GM18870 (cell line): ENCODE measurements at regions not wholly inside any gene's neighbourhood (a gene's known extent, or its start where the extent isn't known, plus 50 kb on each side); places are given as distances from the start of the nearest gene placed in this dataset.

Source experiments
- ATAC-seq: cut with Tn5 transposase; IDR thresholded peaks from one replicate; pipeline ENCODE4 v1.9.1; 2021; ENCODE audit warnings: moderate library complexity; ENCODE audit not compliant: unreplicated experiment

DNA sequence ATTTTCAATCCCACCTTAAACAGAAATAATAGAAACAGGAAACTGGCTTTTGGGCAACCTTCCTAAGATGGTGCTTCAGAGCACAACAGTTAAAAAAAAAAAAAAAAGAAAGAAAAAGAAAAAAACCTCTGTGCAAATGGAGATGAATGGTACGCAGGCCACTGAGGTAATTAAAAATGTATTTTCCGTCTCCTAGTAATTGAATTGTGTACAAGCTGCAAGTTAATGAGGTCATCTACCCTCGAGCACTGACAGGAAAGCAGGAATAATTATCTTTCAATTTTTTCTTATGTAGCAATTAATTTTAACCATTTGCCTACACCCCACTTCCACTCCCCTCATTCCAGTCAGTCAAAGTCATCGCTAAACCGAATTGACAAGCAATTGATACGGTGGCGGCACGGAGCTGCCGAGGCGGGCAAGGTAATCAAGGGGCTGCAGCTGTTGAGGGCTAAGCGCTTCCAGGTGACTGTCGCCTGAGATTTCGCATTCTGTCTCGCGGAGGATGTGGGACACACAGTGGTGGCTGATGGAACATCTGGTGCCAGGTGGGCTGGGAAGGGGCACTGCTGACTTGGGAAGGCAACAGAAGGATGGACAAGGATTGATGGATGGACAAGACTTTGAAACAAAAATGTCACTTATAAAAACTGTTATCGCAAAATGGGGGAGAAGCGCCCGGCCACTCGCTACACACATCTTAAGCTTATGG lies 109.4 kb downstream of the RCN1 start:
- ATAC-seq: no peak

GRCh38 chr11:32204751-32205150 lies 113.9 kb downstream of the RCN1 start:
- no peak for ATAC-seq

DNA sequence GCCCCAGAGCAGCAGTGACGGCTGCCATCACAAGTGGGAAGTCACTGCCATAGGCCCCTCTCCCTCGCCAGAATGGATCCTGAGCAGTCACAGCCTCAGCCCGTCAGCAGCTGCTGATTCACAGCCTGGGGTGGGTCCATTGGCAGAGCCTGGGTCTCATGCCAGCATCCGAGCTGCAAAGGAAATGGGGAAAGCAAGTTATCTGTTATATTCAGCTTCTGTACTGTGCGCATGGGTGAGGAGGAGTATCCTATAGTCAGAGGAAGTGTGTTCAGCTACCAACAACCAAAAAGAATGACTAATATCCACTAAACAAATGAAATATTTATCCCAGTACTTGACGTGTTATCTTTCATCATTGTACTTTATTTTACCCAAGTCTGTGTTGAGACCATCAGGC lies 119.7 kb downstream of the RCN1 start:
- ATAC-seq: no peak

DNA sequence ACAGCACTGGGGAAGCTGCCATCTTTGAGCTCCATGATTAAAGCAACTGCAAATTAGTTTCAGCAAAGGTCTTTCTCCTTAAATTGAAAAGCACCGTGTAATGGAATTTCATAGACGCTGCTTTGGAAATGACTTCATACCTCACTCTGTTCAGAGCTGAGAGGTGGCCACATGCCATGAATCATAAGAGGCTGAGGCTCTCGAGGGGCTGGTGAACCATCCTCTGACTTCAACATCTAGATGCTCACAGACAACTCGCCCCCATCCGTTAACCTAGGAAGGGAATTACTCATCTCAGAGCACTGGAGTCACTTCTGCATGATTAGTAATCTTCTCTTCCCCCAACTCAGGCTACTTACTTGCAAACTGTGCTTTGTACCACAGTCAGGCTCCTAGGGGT lies 122.3 kb downstream of the RCN1 start:
- no peak for ATAC-seq

DNA sequence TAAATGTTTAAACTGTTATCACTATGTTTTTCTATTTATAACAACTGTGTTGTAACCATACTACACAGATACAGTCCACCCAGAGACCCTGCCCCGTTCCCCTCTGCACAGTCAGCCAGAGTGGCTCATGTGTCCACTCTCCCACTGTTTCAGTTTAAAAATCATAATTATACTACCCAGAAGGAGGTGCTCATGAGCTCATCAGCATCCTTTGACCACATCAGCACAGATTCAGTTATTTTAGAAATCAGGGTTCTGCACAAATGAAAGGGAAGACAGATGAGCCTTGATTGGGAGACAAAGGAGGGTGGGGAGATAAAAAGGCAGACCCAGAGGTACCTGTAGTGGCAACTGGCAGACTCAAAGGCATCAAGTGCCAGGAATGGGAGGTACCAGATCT lies 124.3 kb downstream of the RCN1 start:
- no peak for ATAC-seq

DNA sequence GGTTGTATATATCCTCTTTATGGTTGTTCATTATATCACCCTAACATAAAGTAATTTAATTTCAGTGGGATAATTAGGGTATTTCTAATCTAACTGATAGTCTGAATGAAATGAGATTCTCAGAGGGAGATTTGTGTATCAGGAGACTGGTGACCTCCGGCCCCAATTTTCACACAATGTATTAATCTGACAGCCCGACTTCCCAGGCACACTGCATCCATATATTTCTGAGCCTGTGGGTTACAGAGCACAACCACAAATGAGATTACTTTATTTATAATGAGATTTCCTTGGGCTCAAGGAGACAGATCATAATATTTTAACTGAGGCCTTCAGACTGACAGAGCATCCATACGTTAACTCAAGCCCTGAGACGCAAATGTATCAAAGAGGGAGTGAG lies 125.9 kb downstream of the RCN1 start:
- no peak for ATAC-seq

GRCh38 chr11:32219320-32219719 lies 128.4 kb downstream of the RCN1 start:
- no peak for ATAC-seq

DNA sequence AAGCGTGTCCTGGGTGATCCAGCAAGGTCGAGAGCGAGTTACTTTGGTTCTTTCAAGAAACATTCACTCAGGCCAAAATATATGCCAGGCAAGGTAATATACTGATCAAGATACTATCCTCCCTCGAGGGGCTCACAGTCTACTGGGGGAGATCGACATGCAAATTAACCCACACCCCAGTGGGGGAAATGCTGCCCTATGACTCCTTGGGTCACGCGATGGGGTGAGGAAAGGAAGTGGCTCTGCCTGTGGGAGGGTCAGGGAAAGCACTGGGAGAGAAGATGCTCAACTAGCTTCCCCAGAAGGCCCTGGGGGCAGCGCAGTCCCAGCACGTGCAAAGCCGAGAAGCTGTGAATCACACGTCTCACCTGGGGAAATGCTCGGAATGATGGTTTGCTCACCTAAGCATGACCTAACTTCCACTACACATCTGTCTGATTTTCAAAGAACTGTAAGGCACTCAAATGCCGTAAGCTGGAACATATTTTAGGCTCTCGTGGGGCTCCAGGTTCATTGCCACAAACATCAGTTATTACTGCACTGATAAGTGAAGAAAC lies 130.7 kb downstream of the RCN1 start:
- no peak for ATAC-seq

- ATAC-seq: no peak
Measured at GRCh38 chr11:32224580-32224979, 133.7 kb downstream of the RCN1 start.

DNA sequence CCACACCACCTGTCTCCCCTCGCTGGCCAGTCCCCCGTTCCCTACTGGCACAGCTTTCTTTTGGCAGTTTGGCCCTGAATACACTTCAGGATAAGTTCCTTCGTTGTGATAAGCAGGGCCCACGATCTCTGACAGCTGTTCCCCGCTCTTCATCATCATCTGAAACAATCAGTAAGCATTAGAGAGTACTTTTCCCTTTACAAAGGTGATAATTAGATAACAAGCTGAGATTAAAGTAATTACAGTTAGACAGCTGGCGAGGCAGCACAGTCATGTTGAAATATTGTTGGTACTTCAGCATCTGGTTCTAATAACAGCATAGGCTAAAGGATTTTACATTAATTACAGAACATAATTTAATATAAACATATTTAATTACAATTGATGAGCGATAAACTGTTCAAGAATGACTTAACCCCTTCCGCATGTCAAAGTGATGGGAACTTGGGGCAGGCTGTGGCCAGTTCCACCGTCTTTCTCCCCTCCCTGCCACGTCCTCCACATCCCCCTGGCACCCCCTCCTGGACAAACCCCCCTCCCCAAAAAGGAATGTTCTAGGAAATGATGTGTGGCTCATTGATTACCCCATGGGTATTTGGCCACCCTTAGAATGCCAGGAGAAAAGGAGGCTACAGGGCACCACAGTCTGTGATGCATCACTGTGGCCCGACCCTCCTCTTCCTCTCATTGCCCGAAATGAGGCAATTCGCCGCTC lies 134.9 kb downstream of the RCN1 start:
- ATAC-seq: no peak

DNA sequence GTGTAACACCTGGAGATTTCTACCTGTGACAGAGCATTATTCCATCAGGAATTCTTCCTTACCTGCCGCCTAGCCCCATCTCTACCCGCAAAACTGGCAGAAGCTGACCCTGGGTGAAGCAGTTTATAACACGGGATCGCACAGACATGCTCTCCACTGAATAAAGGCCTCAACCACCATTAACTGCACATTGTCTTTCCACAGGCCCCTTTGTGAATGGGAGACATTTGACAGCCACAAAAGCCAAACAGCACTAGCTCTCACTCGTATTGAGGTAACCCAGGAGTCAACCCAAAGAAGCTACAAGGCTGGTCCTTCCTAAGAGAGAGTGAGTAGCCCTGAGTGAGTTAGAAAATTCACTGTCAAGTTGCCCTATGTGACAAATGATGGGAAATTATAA lies 135.6 kb downstream of the RCN1 start:
- ATAC-seq: no peak

GRCh38 chr11:32229576-32230240 lies 138.8 kb downstream of the RCN1 start:
- ATAC-seq: no peak

- peak; percentile 80 for ATAC-seq
Measured at GRCh38 chr11:32231909-32232493, 141.1 kb downstream of the RCN1 start.

GRCh38 chr11:32232516-32232915 lies 141.6 kb downstream of the RCN1 start:
- ATAC-seq: no peak

DNA sequence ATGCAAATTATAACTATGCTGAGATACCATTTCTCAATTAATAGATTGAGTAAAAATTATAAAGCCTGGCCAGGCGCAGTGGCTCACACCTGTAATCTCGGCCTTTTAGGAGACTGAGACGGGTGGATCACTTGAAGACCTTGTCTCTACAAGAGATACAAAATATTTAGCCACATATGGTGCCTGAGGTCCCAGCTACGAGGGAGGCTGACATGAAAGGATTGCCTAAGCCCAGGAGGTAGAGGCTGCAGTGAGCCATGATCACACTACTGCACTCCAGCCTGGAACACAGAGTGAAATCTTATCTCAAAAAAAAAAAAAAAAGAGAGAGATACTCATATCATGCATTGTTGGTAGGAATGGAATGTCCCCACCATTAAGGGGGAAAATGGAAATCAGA lies 142.4 kb downstream of the RCN1 start:
- no peak for ATAC-seq

- no peak for ATAC-seq
Measured at GRCh38 chr11:32233928-32234327, 143.1 kb downstream of the RCN1 start.

- ATAC-seq: no peak
Measured at GRCh38 chr11:32244453-32244852, 153.6 kb downstream of the RCN1 start.

DNA sequence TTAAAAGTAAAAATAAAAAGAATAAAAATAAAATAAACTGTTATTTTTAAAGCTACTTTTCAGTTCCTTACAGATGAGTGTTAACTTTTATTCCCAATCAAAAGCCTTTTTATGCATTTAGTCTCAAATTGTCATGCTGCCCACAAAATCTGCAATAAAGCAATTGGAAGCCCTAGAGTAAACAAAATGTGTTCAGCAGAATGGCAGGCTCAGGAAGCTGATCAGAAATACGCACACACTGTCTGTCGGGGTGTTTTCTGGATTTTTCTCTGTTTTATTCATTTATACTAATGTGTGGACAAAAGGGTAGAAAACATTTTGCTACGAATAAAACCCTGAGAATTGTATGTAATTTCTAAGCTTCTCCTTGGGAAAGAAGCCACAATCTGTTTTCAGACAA lies 162.8 kb downstream of the RCN1 start:
- no peak for ATAC-seq

- ATAC-seq: no peak
Measured at GRCh38 chr11:32255841-32256240, 165.0 kb downstream of the RCN1 start.

GRCh38 chr11:32256466-32256865 lies 165.6 kb downstream of the RCN1 start:
- no peak for ATAC-seq

- ATAC-seq: peak; percentile 97
Measured at GRCh38 chr11:32259641-32260081, 168.8 kb downstream of the RCN1 start.
